B cell (primary cell): ENCODE measurements at regions not wholly inside any gene's neighbourhood (a gene's known extent, or its start where the extent isn't known, plus 50 kb on each side); places are given as distances from the start of the nearest gene placed in this dataset.

Source experiments
- ATAC-seq: fragments of 200-7000 bp; cut with Tn5 transposase; one replicate; pipeline ENCODE4 v1.10.0; 2021; ENCODE audit warnings: low read depth, mild to moderate bottlenecking, moderate number of reproducible peaks, moderate library complexity
- CTCF ChIA-PET: fragments of 350-600 bp; sonication (Branson Sonifier 250); formaldehyde crosslinking; loops from one replicate; lab custom pipeline; 2021; ENCODE audit warnings: antibody characterized with exemption, inconsistent platforms; lab: Charles Lee
- POLR2A ChIA-PET: fragments of 350-600 bp; sonication (Branson Sonifier 250); formaldehyde crosslinking; loops from one replicate; lab custom pipeline; 2021; ENCODE audit warnings: antibody characterized with exemption; lab: Charles Lee
- DNase-seq: peaks from one replicate; pipeline ENCODE4 v3.0.0; 2013
- H2AFZ ChIP-seq: 2 replicates; pipeline ENCODE4 v1.6.1; 2012; ENCODE audit warnings: mild to moderate bottlenecking, low read depth, low read length; ENCODE audit not compliant: insufficient read depth, poor library complexity, severe bottlenecking
- H3K27ac ChIP-seq, 2 donors: 1 replicate in 1 of 2; 2 replicates in 1 of 2; pipeline ENCODE4 v1.5.1; 2012 to 2013; ENCODE audit warnings: low read length in 2 of 2, mild to moderate bottlenecking in 2 of 2, moderate library complexity in 1 of 2
- H3K27me3 ChIP-seq, 4 experiments: fragments of 200-600 bp in 1 of 4; sonication (generic) in 1 of 4; replicated peaks in 1 of 4; 1 replicate in 2 of 4; 2 replicates in 2 of 4; pipeline versions ENCODE4 v1.6.1 to v1.7.0; 2013 to 2016; ENCODE audit warnings: low read length in 3 of 4, mild to moderate bottlenecking in 2 of 4, mixed read lengths in 1 of 4, moderate library complexity in 1 of 4; ENCODE audit not compliant: insufficient read depth in 4 of 4, control insufficient read depth in 3 of 4; ENCODE audit errors: control extremely low read depth in 1 of 4
- H3K36me3 ChIP-seq, 2 experiments: replicated peaks in 1 of 2; 1 replicate in 1 of 2; 2 replicates in 1 of 2; pipeline versions ENCODE4 v1.6.1 to v1.7.1; 2013; ENCODE audit warnings: low read length in 1 of 2; ENCODE audit not compliant: insufficient read depth in 2 of 2, control insufficient read depth in 1 of 2; ENCODE audit errors: control extremely low read depth in 1 of 2, extremely low read depth in 1 of 2
- H3K4me1 ChIP-seq, 2 donors: fragments of 200-600 bp in 1 of 2; sonication (generic) in 1 of 2; 1 replicate in 1 of 2; 2 replicates in 1 of 2; pipeline versions ENCODE4 v1.5.1 to v1.6.1; 2013 to 2017; ENCODE audit warnings: low read length in 2 of 2; ENCODE audit not compliant: control insufficient read depth in 2 of 2, insufficient read depth in 2 of 2
- H3K4me2 ChIP-seq: replicated peaks from 2 replicates; pipeline ENCODE3; 2012; ENCODE audit warnings: mild to moderate bottlenecking, low read depth, low read length; ENCODE audit not compliant: poor library complexity, severe bottlenecking
- H3K4me3 ChIP-seq, 5 experiments: fragments of 200-600 bp in 1 of 5; sonication (generic) in 1 of 5; 1 replicate in 3 of 5; 2 replicates in 2 of 5; pipeline versions ENCODE4 v1.5.1 to v1.7.0; 2011 to 2016; ENCODE audit warnings: low read length in 4 of 5, mild to moderate bottlenecking in 4 of 5, low read depth in 2 of 5, control low read depth in 1 of 5, moderate library complexity in 1 of 5; ENCODE audit not compliant: insufficient read depth in 1 of 5; ENCODE audit errors: control extremely low read depth in 1 of 5, extremely low read depth in 1 of 5
- H3K79me2 ChIP-seq: fragments of 200-600 bp; sonication (generic); one replicate; pipeline ENCODE4 v1.6.0; 2016; ENCODE audit warnings: low read length; ENCODE audit not compliant: control insufficient read depth, insufficient read depth
- H3K9ac ChIP-seq: fragments of 200-600 bp; sonication (generic); 2 replicates; pipeline ENCODE4 v1.6.1; 2017; ENCODE audit warnings: mild to moderate bottlenecking, low read length, moderate library complexity
- H3K9me3 ChIP-seq, 3 donors: one replicate each; pipeline versions ENCODE4 v1.6.1 to v1.7.1; 2013; ENCODE audit warnings: low read length in 2 of 3; ENCODE audit not compliant: control insufficient read depth in 2 of 3, insufficient read depth in 1 of 3; ENCODE audit errors: control extremely low read depth in 1 of 3
- H4K20me1 ChIP-seq: 2 replicates; pipeline ENCODE4 v1.6.0; 2012; ENCODE audit warnings: mild to moderate bottlenecking, low read length; ENCODE audit not compliant: insufficient read depth, control insufficient read depth, poor library complexity, severe bottlenecking
- H3K27ac Mint-ChIP-seq: one replicate; pipeline ENCODE4 v1.8.0; 2021; ENCODE audit warnings: mixed read lengths
- H3K27me3 Mint-ChIP-seq: one replicate; pipeline ENCODE4 v1.8.0; 2021; ENCODE audit warnings: mixed read lengths
- H3K4me1 Mint-ChIP-seq: one replicate; pipeline ENCODE4 v1.8.0; 2021; ENCODE audit warnings: mixed read lengths
- H3K4me3 Mint-ChIP-seq: one replicate; pipeline ENCODE4 v1.8.0; 2021; ENCODE audit warnings: mixed read lengths
- H3K9me3 Mint-ChIP-seq: one replicate; pipeline ENCODE4 v1.8.0; 2022; ENCODE audit warnings: mixed read lengths; ENCODE audit not compliant: insufficient read depth
- EZH2 ChIP-seq: IDR thresholded peaks from 2 replicates; pipeline ENCODE4 v1.6.1; 2012; ENCODE audit warnings: borderline replicate concordance, low read depth, mild to moderate bottlenecking, moderate library complexity, low read length; ENCODE audit not compliant: insufficient read depth, poor library complexity, severe bottlenecking
- WGBS: methylation state at CpG from one replicate; pipeline ENCODE4 v1.1.5; 2013; ENCODE audit warnings: missing lambda C conversion rate; ENCODE audit not compliant: insufficient coverage; 5-methylcytosine and 5-hydroxymethylcytosine counted together
- intact Hi-C: fragments of 100-400 bp; cut with micrococcal nuclease; formaldehyde crosslinking; loops from one replicate; pipeline ENCODE4 v1.10.0; 2022
- TF ChIP-seq, protein P1 (sequence below): fragments of 200-600 bp; IDR thresholded peaks from one replicate; pipeline ENCODE4 v1.8.0; 2022; ENCODE audit warnings: antibody characterized with exemption, mild to moderate bottlenecking

- Histone ChIP-seq H3K27me3 (no peaks in the 10 kb centered on the region), H2AFZ (no peak overlapping the region), H4K20me1 (no peaks in the 10 kb centered on the region), H3K4me2 (no peak overlapping the region), H3K79me2 (no peaks in the 10 kb centered on the region), H3K9me3 (no peaks in the 10 kb centered on the region), H3K27ac (no peak overlapping the region), H3K9ac (no peak overlapping the region), H3K36me3 (no peaks in the 10 kb centered on the region), H3K4me3 (no peak overlapping the region), H3K4me1 (no peaks in the 10 kb centered on the region)
- Mint-ChIP-seq H3K4me3 (no peak overlapping the region), H3K27ac (no peak overlapping the region), H3K9me3 (no peaks in the 10 kb centered on the region), H3K27me3 (no peaks in the 10 kb centered on the region), H3K4me1 (no peaks in the 10 kb centered on the region)
- no peak for ATAC-seq
- intact Hi-C loops, result no loop called here
- POLR2A ChIA-PET, result no interaction called here
- WGBS, result no CpG with 5 or more reads among the region's 1 CpG
- CTCF ChIA-PET, result no interaction called here
- DNase-seq, result no peak
- no peak for TF ChIP-seq EZH2
- TF ChIP-seq, protein P1, sequence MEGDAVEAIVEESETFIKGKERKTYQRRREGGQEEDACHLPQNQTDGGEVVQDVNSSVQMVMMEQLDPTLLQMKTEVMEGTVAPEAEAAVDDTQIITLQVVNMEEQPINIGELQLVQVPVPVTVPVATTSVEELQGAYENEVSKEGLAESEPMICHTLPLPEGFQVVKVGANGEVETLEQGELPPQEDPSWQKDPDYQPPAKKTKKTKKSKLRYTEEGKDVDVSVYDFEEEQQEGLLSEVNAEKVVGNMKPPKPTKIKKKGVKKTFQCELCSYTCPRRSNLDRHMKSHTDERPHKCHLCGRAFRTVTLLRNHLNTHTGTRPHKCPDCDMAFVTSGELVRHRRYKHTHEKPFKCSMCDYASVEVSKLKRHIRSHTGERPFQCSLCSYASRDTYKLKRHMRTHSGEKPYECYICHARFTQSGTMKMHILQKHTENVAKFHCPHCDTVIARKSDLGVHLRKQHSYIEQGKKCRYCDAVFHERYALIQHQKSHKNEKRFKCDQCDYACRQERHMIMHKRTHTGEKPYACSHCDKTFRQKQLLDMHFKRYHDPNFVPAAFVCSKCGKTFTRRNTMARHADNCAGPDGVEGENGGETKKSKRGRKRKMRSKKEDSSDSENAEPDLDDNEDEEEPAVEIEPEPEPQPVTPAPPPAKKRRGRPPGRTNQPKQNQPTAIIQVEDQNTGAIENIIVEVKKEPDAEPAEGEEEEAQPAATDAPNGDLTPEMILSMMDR, result no peak
Measured at GRCh38 chr3:81214631-81215030, 546.8 kb downstream of the GBE1 start.

DNA sequence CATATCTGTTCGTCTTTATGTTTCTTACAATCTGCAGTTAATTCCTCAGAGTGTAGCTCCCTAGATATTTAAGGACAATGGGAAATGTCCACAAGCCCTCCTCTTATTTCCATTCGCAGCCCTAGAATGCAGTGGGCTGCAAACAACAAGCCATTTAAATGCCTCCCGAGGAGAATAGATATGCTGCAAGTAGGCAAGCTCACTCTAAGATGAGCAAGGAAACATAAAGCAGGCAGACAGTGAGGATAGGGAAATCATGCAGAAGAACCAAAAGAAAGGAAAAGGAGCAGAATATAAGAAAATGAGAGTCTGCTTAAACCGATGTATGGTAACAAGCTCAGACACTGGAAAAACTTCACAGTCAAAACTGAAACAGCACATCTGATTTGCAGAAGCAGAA, 561.9 kb downstream of the GBE1 start:
- no peak overlapping the region for H3K27ac Mint-ChIP-seq
- no peak overlapping the region for H3K27ac ChIP-seq
- no peak overlapping the region for H2AFZ ChIP-seq
- WGBS, result 100% methylated on average over 1 of the region's 4 CpGs
- no peak overlapping the region for H3K4me3 ChIP-seq
- no peak overlapping the region for H3K4me2 ChIP-seq
- no peaks in the 10 kb centered on the region for H3K27me3 ChIP-seq
- no peaks in the 10 kb centered on the region for H3K9me3 Mint-ChIP-seq
- no peak overlapping the region for H3K4me3 Mint-ChIP-seq
- DNase-seq, result no peak
- no peaks in the 10 kb centered on the region for H3K4me1 ChIP-seq
- POLR2A ChIA-PET, result no interaction called here
- CTCF ChIA-PET, result no interaction called here
- no peaks in the 10 kb centered on the region for H3K9me3 ChIP-seq
- no peaks in the 10 kb centered on the region for H3K27me3 Mint-ChIP-seq
- no peaks in the 10 kb centered on the region for H3K79me2 ChIP-seq
- ATAC-seq, result no peak
- no peaks in the 10 kb centered on the region for H3K4me1 Mint-ChIP-seq
- no peaks in the 10 kb centered on the region for H4K20me1 ChIP-seq
- H3K36me3 ChIP-seq, result no peaks in the 10 kb centered on the region
- intact Hi-C loops, result no loop called here
- no peak for TF ChIP-seq EZH2
- TF ChIP-seq, protein P1, result no peak
- H3K9ac ChIP-seq, result no peak overlapping the region
